Heart right ventricle (tissue), 16 donors: ENCODE measurements at regions not wholly inside any gene's neighbourhood (a gene's known extent, or its start where the extent isn't known, plus 50 kb on each side); places are given as distances from the start of the nearest gene placed in this dataset.

ENCODE experiments used
- ATAC-seq, 8 donors: fragments of 200-7000 bp; cut with Tn5 transposase; one replicate each; pipeline ENCODE4 v1.9.1; 2020; ENCODE audit warnings: mild to moderate bottlenecking in 8 of 8, moderate library complexity in 8 of 8, moderate number of reproducible peaks in 1 of 8
- DNase-seq, 2 donors: peaks; one replicate each; pipeline ENCODE4 v3.0.0-alpha.2; 2020
- H3K27ac ChIP-seq, 10 donors: fragments of 200-600 bp; sonication (generic) in 2 of 10; one replicate each; pipeline versions ENCODE4 v1.5.0 to v1.8.0; 2020 to 2022; ENCODE audit warnings: mild to moderate bottlenecking in 3 of 10
- H3K27me3 ChIP-seq, 7 donors: fragments of 200-600 bp; one replicate each; pipeline ENCODE4 v1.8.0; 2021 to 2022; ENCODE audit warnings: mild to moderate bottlenecking in 2 of 7
- H3K36me3 ChIP-seq, 9 donors: fragments of 200-600 bp; sonication (generic) in 1 of 9; one replicate each; pipeline versions ENCODE4 v1.5.0 to v1.8.0; 2020 to 2022; ENCODE audit warnings: mild to moderate bottlenecking in 2 of 9
- H3K4me1 ChIP-seq, 9 donors: fragments of 200-600 bp; sonication (generic) in 1 of 9; one replicate each; pipeline versions ENCODE4 v1.5.0 to v1.8.0; 2020 to 2022; ENCODE audit warnings: mild to moderate bottlenecking in 4 of 9
- H3K4me3 ChIP-seq, 10 donors: fragments of 200-600 bp; sonication (generic) in 2 of 10; one replicate each; pipeline versions ENCODE4 v1.5.0 to v1.8.0; 2020 to 2022; ENCODE audit warnings: mild to moderate bottlenecking in 7 of 10, moderate library complexity in 2 of 10
- H3K9me3 ChIP-seq, 11 donors: fragments of 200-600 bp in 10 of 11; sonication (generic) in 2 of 11; one replicate each; pipeline versions ENCODE4 v1.5.0 to v1.8.0; 2013 to 2022; ENCODE audit warnings: mild to moderate bottlenecking in 2 of 11, control low read depth in 1 of 11, moderate library complexity in 1 of 11
- WGBS, 2 donors: extraction: QIAGEN DNeasy Blood & Tissue Kit; methylation state at CpG; one replicate each; pipeline ENCODE4 v1.1.7; 2013; ENCODE audit warnings: inconsistent platforms in 1 of 2; 5-methylcytosine and 5-hydroxymethylcytosine counted together
- intact Hi-C, 10 donors: fragments of 100-400 bp; cut with DNase I; formaldehyde crosslinking; loops; one replicate each; pipeline versions ENCODE4 v1.11.1 to v1.14.2; 2022
- TF ChIP-seq, protein P1 (sequence below), 9 donors: fragments of 200-600 bp; sonication (generic) in 2 of 9; IDR thresholded peaks; one replicate each; pipeline versions ENCODE4 v1.5.0 to v1.8.0; 2021 to 2022; ENCODE audit warnings: antibody characterized with exemption in 9 of 9, mild to moderate bottlenecking in 5 of 9, moderate library complexity in 1 of 9
- donor health status: Arrhythmogenic right ventricular cardiomyopathy.
- donor health status: ischemic (EF 13 %, LVEDD 7.1; RV severe dilation, severe dysfunction).
- donor health status: healthy with polysubstance abuse.
- donor health status: DM: no; HTN: yes; CAD: no.
- donor health status: DM: no; HTN: no; CAD: no.
- donor health status: ischemic (EF 25% LVEDD 6.9; RV normal size, moderate dysfunction).
- donor health status: ischemic (EF 25% LVEDD 5.7; RV mildly dilated, moderate dysfunction).
- donor health status: healthy.
- donor health status: DM: yes; HTN: yes; CAD: no.
- donor health status: Ischemic cardiomyopathy.
- donor health status: ischemic (EF 35%, LVEDD 5.7; RV mildly dilated, moderate dysfunction).
- donor health status: nonischemic (EF 11% LVEDD 7.7; RV severe dilation, severe dysfunction).
- donor health status: DM: yes; HTN: yes; CAD: no.
- donor health status: PGD.
- donor health status: ischemic (EF 29% LVEDD 5.4; RV normal size, mild dysfunction).
- donor health status: nonischemic (EF 23%, LVEDD 6.1; RV moderate dilation, normal function).

DNA sequence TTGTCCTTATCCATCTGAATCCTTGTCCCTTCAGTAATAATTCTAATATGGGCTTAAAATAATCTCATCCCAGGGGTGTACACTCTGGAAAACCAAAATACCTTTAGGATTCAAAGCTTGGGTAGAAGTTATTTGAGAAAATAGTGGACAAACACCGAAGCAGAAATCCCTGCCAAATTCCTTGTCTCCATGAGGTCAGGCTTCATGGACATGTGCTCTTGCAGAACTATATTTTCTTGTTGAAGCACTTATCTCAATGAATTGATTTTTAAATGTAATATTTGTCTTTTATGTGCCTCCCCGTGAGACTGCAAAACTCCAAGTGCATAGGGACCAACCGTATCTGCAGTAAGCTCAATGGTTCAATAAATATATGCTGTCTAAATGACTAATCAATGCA is 1153.3 kb upstream of the AUTS2 start:
- ATAC-seq (no peak), DNase-seq (no peak)
- Histone ChIP-seq H3K27me3 (peaks cover 0 to 3% (median 0%) of the 10 kb centered on the region in 7 donors), H3K9me3 (peaks cover 0 to 18% (median 0%) of the 10 kb centered on the region in 11 donors), H3K27ac (no peak overlapping the region), H3K4me3 (no peak overlapping the region), H3K36me3 (no peaks in the 10 kb centered on the region), H3K4me1 (no peaks in the 10 kb centered on the region)
- 81 to 92% methylated on average over 3 of the region's 3 CpGs for WGBS, 2 donors
- intact Hi-C loops, result no loop called here
- TF ChIP-seq, protein P1, sequence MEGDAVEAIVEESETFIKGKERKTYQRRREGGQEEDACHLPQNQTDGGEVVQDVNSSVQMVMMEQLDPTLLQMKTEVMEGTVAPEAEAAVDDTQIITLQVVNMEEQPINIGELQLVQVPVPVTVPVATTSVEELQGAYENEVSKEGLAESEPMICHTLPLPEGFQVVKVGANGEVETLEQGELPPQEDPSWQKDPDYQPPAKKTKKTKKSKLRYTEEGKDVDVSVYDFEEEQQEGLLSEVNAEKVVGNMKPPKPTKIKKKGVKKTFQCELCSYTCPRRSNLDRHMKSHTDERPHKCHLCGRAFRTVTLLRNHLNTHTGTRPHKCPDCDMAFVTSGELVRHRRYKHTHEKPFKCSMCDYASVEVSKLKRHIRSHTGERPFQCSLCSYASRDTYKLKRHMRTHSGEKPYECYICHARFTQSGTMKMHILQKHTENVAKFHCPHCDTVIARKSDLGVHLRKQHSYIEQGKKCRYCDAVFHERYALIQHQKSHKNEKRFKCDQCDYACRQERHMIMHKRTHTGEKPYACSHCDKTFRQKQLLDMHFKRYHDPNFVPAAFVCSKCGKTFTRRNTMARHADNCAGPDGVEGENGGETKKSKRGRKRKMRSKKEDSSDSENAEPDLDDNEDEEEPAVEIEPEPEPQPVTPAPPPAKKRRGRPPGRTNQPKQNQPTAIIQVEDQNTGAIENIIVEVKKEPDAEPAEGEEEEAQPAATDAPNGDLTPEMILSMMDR (IDR thresholded peaks at IDR 0.05), result no peak

DNA sequence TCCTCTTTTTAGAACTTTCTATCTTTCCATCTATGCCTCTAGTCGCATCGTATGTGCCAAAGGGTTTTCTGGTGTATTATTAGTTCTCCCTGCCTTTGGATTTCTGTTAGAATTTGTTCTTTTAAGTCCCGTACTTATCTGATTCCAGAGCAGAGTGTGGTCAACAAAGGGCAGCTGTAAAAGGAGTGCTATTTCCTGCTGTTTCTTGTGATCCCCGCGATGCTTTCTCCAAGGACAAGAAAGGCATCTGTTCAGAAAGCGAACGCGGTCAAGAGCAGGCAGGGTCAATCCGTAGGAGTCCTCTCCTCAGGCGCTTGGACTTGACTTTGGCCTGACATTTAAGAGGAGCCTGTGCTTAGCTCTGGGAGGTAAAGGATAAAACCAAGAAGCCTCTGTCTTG is 1152.1 kb upstream of the AUTS2 start:
- peaks cover 0 to 5% (median 0%) of the 10 kb centered on the region in 7 donors for H3K27me3 ChIP-seq
- peaks cover 0 to 18% (median 0%) of the 10 kb centered on the region in 11 donors for H3K9me3 ChIP-seq
- intact Hi-C loops, result no loop called here
- no peak overlapping the region for H3K4me3 ChIP-seq
- H3K36me3 ChIP-seq, result no peaks in the 10 kb centered on the region
- DNase-seq (no peak), ATAC-seq (no peak)
- WGBS, 2 donors, result 59 to 64% methylated on average over 10 of the region's 10 CpGs
- no peak overlapping the region for H3K27ac ChIP-seq
- TF ChIP-seq, protein P1 (IDR thresholded peaks at IDR 0.05), result no peak
- H3K4me1 ChIP-seq, result no peaks in the 10 kb centered on the region

DNA sequence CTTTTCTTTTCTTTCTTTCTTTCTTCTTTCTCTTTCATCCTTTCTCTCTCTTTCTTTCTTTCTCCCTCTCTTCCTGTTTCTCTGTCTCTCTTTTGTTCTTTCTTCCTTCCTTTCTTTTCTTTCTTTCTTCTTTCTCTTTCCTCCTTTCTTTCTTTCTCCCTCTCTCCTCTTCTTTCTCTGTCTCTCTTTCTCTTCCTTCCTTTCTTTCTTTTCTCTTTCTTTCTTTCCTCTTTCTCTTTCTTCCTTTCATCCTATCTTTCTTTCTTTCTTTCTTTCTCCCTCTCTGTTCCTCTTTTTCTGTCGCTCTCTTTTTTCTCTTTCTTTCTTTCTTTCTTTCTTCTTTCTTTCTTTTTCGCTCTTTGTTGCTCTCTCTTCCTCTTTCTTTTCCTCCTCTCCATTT is 1149.2 kb upstream of the AUTS2 start:
- ATAC-seq (no peak), DNase-seq (no peak)
- H3K27ac ChIP-seq, result no peak overlapping the region
- 79 to 95% methylated on average over 1 to 2 of the region's 2 CpGs for WGBS, 2 donors
- intact Hi-C loops, result no loop called here
- H3K4me3 ChIP-seq, result no peak overlapping the region
- no peaks in the 10 kb centered on the region for H3K4me1 ChIP-seq
- no peaks in the 10 kb centered on the region for H3K36me3 ChIP-seq
- peaks cover 0 to 25% (median 0%) of the 10 kb centered on the region in 11 donors for H3K9me3 ChIP-seq
- TF ChIP-seq, protein P1 (IDR thresholded peaks at IDR 0.05), result no peak
- peaks cover 0 to 11% (median 0%) of the 10 kb centered on the region in 7 donors for H3K27me3 ChIP-seq

DNA sequence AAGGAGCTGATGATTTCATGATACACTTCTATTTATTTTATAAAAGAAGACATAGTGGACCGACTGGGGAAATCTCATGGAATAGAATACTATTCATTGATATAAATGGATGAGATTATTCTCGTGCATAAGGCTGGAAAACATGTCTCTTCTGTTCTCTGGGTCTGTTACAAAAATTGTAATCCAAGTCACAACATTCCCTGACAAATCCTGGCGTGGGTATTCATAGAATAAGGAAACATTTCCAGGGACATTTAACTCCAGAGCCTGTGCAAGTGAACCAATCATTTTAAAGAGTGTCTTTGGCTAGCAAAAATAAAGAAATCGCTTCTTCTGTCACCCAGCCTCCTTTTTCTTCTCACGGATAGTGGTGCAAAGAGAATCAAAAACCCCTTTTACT is 1148.5 kb upstream of the AUTS2 start:
- DNase-seq (no peak), ATAC-seq (no peak)
- no peak overlapping the region for H3K27ac ChIP-seq
- no peaks in the 10 kb centered on the region for H3K4me1 ChIP-seq
- 77% methylated on average over 5 of the region's 5 CpGs for WGBS, 2 donors
- peaks cover 0 to 25% (median 0%) of the 10 kb centered on the region in 11 donors for H3K9me3 ChIP-seq
- no peaks in the 10 kb centered on the region for H3K36me3 ChIP-seq
- TF ChIP-seq, protein P1 (IDR thresholded peaks at IDR 0.05), result no peak
- H3K27me3 ChIP-seq, result peaks cover 0 to 11% (median 0%) of the 10 kb centered on the region in 7 donors
- intact Hi-C loops, result loop anchor here in 1 of 10 donors (10.0 kb wide), 1 partner anchor 55 kb away; no protein-coding TSS in a partner anchor
- H3K4me3 ChIP-seq, result no peak overlapping the region
